ENCODE measurements at regions not wholly inside any gene's neighbourhood (a gene's known extent, or its start where the extent isn't known, plus 50 kb on each side); places are given as distances from the start of the nearest gene placed in this dataset.
"Not testable (repeated sequence)": the region's sequence is repeated elsewhere in the genome, so short reads cannot be mapped to it uniquely, and the experiment has no call there.

- DNase-seq, result no peak
Measured at GRCh38 chr15:81763304-81763703, 282.5 kb downstream of the MEX3B start.

DNA sequence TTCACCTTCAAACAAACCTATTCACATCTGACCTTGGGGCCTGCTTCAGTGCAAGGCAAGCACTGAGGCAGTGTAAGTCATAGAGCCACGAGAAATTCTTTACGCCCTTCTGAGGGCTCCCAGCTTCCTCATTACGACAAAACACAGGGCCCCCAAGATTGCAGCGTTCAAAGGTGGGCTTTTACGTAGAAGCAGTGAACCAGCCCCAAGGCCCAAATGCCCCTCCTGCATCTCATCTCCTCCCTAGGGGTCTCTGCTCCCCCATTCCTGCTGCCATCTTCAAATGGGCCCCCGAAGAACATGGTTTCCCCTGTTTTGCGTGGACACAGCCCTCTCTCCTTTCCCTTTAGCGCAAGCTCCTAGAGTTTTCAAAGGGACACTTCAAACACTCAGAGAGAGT, 285.1 kb downstream of the MEX3B start:
- DNase-seq, result no peak

- no peak for DNase-seq
Measured at GRCh38 chr15:81758818-81759284, 287.0 kb downstream of the MEX3B start.

DNA sequence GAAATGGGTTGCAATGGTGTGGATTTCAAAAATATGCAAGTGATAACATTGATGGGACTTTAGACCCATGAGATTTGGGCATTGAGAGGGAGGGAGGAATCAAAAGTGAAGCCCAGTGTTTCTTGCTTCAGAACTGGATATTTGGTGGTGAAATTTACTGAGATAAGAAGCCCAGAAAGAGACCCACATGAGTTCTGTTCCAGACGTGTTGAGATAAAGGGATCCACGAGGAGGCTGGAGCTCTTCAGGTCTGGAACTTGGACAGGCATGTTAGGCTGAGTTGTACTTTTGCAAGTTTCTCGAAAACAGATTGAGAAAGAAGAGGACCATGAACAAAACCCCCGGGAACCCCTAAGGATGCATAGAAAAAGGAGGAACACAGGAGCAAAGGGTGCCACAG, 290.2 kb downstream of the MEX3B start:
- no peak for DNase-seq

DNA sequence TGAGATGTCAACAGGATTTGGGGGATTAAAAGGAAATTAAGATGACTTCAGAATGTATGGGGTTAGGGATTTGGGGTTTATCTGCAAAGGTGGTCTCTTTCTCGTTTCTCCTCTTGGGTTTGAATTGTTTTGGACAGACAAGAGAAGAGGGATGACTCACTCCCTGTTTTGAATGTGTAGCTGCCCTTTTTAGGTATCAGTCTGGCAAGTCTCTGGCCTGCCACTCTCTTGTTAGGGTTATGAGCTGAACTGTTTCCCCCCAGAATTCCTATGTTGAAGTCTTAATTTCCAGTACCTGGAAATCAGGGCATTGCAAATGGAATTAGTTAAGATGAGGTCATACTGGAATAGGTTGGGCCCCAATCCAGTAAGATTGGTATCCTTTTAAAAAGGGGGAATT, 291.7 kb downstream of the MEX3B start:
- DNase-seq, result no peak

GRCh38 chr15:81752974-81753373, 292.8 kb downstream of the MEX3B start:
- no peak for DNase-seq

GRCh38 chr15:81752546-81752942, 293.3 kb downstream of the MEX3B start:
- DNase-seq, result no peak

GRCh38 chr15:81751816-81752545, 293.8 kb downstream of the MEX3B start:
- DNase-seq, result no peak

DNA sequence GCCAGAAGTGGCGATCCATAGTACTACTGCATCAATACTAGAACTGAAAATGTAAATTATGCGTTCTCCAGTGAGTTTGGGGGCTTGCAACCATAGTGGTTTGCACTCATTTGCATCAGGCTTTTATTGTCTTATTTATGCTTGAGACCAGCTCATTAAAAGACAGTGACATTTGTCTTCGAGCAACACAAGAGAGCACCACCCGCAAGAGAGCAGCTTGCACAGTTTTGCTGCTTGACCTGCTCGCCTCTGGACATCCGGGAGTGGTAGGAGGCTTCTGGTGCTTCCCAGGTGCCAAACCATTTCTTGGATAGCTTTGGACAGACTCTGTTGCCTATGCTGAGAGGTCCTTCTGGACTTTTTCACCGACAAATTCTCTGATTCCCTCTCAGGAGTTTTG, 294.6 kb downstream of the MEX3B start:
- no peak for DNase-seq

GRCh38 chr15:81749716-81750375, 296.0 kb downstream of the MEX3B start:
- DNase-seq, result no peak

- DNase-seq, result no peak
Measured at GRCh38 chr15:81747482-81747881, 298.3 kb downstream of the MEX3B start.

DNA sequence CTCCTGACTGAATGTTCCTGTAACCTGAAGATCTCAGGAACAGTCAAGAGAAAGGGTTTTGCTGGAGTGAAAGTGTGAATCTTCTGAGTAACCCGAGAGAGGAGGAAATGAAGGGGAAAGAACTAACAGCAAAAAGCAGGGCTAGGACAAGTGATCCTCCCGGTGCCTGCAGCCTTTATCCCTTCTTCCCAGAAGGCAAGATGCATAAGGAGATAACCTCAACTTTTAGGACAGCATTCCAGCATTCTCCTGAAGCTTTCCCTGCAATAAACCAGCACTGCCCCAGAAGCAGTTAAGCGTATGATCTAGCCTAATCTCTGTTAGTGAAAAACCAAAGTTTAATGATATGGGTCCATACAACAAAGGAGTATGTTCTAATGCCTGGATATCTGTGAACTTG, 298.8 kb downstream of the MEX3B start:
- no peak for DNase-seq

DNA sequence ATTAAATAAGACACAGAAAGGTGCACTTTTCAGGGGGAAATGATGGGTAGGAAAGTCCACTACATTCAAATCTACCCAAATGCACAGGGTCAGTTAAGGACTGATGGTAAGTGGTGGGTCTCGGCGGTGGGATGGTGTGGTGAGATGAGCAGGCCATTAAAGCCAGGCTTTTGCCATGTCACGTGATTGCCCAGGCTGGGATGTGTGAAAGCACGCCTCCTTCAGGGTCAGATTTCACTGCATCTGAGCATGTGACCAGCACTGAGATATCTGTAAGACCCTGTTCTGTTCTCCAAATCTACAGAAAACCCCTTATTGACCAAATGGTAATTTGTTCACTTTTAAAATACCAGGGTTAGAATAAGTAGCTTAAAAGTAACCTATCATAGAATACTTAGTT, 301.5 kb downstream of the MEX3B start:
- DNase-seq, result no peak

DNA sequence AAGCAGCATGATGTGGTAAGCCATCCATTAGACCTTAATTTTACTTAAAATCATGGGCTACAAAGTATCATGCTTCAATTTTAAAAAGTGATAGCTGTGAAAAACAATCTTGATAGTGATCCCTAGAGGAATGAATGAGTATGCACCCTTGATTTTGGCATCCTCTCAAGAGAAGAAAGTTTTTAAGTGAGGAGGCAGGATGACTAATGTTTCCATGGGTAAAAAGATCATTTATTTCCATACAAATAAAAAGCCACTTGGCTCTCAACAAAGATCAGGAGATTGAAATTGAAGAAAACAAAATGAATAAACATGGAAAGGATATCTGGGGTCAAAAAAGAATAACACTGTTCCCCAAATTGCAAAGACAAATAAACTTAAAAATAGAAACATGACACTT, 305.4 kb downstream of the MEX3B start:
- no peak for DNase-seq

GRCh38 chr15:81729340-81729739, 316.5 kb downstream of the MEX3B start:
- no peak for DNase-seq

DNA sequence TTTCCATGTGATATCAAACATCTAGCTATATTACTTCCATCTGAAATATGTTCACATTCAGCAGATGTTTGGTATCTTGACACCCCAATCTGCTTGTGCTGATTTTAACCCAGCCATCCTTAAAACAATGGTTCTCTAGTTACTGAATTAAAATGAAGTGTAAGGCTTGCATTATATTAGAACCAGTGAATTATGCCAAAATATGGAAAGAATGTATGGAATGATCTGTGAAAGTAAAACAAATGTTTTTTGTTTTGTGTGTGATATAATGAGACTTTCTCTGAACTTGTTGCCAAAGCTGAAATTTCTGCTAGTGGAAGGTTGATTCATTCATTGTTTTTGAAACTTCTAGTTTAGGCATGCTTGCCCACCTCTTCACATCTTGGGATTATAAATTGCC, 317.1 kb downstream of the MEX3B start:
- DNase-seq, result no peak

- DNase-seq, result no peak
Measured at GRCh38 chr15:81725590-81725989, 320.2 kb downstream of the MEX3B start.

GRCh38 chr15:81724536-81724935, 321.3 kb downstream of the MEX3B start:
- no peak for DNase-seq

GRCh38 chr15:81723701-81724100, 322.1 kb downstream of the MEX3B start:
- DNase-seq, result no peak

- DNase-seq, result no peak
Measured at GRCh38 chr15:81723113-81723651, 322.6 kb downstream of the MEX3B start.

- not testable (repeated sequence) for DNase-seq
Measured at GRCh38 chr15:81716468-81716867, 329.4 kb downstream of the MEX3B start.

GRCh38 chr15:81710328-81710727, 335.5 kb downstream of the MEX3B start:
- no peak for DNase-seq

DNA sequence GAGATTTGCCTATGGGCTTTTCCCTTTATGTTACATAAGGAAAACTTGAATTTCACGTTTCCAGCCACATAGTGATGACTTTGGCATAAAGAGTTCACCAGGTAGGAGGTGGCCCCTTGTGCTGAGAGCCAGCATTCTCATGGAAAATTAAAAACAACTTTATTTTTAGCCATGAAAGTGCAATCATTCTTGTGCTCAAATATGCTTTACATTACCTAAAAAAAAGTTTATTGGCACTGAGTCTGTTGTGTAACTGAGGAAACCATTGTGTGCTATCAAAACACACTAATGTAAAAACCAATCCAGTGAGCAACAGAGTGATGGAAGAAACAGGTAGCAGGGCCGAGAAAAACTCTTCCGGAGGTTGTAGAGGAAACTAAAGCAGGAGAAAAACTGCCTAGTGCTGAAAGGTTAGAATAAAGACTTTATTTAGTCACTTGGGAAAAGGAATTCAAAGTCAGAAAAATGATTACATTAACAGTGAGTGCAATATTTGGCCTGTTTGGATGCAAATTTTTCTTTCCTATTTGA, 332.9 kb upstream of the TMC3 start:
- DNase-seq, result not testable (repeated sequence)

GRCh38 chr15:81705727-81706126, 331.7 kb upstream of the TMC3 start:
- not testable (repeated sequence) for DNase-seq

All from inflammatory macrophage treated with lipopolysaccharide for 4 hours (primary cell).